ENCODE measurements at regions not wholly inside any gene's neighbourhood (a gene's known extent, or its start where the extent isn't known, plus 50 kb on each side); places are given as distances from the start of the nearest gene placed in this dataset.
A peak's percentile ranks its signal among the peaks of the same experiment; 100 is the strongest.

- Histone ChIP-seq H3K27ac (no peak overlapping the region), H3K36me3 (no peaks in the 10 kb centered on the region), H3K27me3 (no peaks in the 10 kb centered on the region), H3K4me3 (no peak overlapping the region), H3K9me3 (ENCODE audit: low read depth) (no peaks in the 10 kb centered on the region), H3K4me1 (ENCODE audit: low read depth) (peaks cover 9% of the 10 kb centered on the region)
- TF ChIP-seq, protein P1, sequence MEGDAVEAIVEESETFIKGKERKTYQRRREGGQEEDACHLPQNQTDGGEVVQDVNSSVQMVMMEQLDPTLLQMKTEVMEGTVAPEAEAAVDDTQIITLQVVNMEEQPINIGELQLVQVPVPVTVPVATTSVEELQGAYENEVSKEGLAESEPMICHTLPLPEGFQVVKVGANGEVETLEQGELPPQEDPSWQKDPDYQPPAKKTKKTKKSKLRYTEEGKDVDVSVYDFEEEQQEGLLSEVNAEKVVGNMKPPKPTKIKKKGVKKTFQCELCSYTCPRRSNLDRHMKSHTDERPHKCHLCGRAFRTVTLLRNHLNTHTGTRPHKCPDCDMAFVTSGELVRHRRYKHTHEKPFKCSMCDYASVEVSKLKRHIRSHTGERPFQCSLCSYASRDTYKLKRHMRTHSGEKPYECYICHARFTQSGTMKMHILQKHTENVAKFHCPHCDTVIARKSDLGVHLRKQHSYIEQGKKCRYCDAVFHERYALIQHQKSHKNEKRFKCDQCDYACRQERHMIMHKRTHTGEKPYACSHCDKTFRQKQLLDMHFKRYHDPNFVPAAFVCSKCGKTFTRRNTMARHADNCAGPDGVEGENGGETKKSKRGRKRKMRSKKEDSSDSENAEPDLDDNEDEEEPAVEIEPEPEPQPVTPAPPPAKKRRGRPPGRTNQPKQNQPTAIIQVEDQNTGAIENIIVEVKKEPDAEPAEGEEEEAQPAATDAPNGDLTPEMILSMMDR (IDR thresholded peaks at IDR 0.05; ENCODE audit: low read depth, low read length), result no peak
- DNase-seq (ENCODE audit: low read depth in 1 of 2, low spot score in 1 of 2), result no peak
Observed at GRCh38 chr5:173667702-173668101, 51.3 kb upstream of the BOD1 start.

- Histone ChIP-seq H3K4me3 (no peak overlapping the region), H3K36me3 (no peaks in the 10 kb centered on the region), H3K9me3 (ENCODE audit: low read depth) (no peaks in the 10 kb centered on the region), H3K27ac (no peak overlapping the region), H3K27me3 (no peaks in the 10 kb centered on the region), H3K4me1 (ENCODE audit: low read depth) (peaks cover 10% of the 10 kb centered on the region)
- TF ChIP-seq, protein P1 (IDR thresholded peaks at IDR 0.05; ENCODE audit: low read depth, low read length), result no peak
- DNase-seq (ENCODE audit: low read depth in 1 of 2, low spot score in 1 of 2), result no peak
Observed at GRCh38 chr5:173668245-173668800, 51.9 kb upstream of the BOD1 start.

- Histone ChIP-seq H3K27me3 (no peaks in the 10 kb centered on the region), H3K9me3 (ENCODE audit: low read depth) (no peaks in the 10 kb centered on the region), H3K4me3 (no peak overlapping the region), H3K4me1 (ENCODE audit: low read depth) (peaks cover 16% of the 10 kb centered on the region), H3K36me3 (no peaks in the 10 kb centered on the region), H3K27ac (no peak overlapping the region)
- no peak for DNase-seq (ENCODE audit: low read depth in 1 of 2, low spot score in 1 of 2)
- TF ChIP-seq, protein P1 (IDR thresholded peaks at IDR 0.05; ENCODE audit: low read depth, low read length), result no peak
Observed at GRCh38 chr5:173668910-173669309, 52.5 kb upstream of the BOD1 start.

GRCh38 chr5:173669483-173669882 lies 53.0 kb upstream of the BOD1 start:
- no peak for DNase-seq (ENCODE audit: low read depth in 1 of 2, low spot score in 1 of 2)
- Histone ChIP-seq H3K36me3 (no peaks in the 10 kb centered on the region), H3K27me3 (no peaks in the 10 kb centered on the region), H3K9me3 (ENCODE audit: low read depth) (no peaks in the 10 kb centered on the region), H3K4me1 (ENCODE audit: low read depth) (peaks cover 16% of the 10 kb centered on the region), H3K4me3 (no peak overlapping the region), H3K27ac (no peak overlapping the region)
- TF ChIP-seq, protein P1 (IDR thresholded peaks at IDR 0.05; ENCODE audit: low read depth, low read length), result no peak

DNA sequence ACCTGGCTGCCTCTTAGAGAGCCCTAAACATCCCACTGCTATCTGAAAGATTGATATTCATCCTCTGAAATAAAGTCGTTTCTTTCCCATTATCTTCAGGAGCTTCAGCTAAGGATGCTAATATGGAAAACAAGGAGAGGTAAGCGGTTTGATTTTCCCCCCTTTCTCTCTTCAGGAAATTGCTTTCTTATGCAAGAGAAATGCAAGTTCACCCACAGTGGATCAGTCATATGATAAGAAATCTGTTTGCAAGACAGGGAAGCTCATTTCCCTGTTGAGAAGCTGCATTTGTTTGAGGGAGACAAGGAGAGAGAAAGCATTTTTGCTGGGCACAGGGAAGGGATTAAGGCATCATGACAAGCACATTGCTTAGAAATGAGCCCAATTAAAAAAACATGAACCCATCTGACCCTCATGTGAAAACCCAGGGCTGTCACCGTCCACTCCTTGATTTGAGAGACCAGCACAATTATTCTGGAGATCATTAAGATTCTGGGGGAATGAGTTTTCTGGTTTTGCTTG lies 53.7 kb upstream of the BOD1 start:
- Histone ChIP-seq H3K4me1 (ENCODE audit: low read depth) (peaks cover 16% of the 10 kb centered on the region), H3K4me3 (no peak overlapping the region), H3K27ac (no peak overlapping the region), H3K36me3 (no peaks in the 10 kb centered on the region), H3K9me3 (ENCODE audit: low read depth) (no peaks in the 10 kb centered on the region), H3K27me3 (no peaks in the 10 kb centered on the region)
- peak in 1 of 2 donors; percentile 66 for DNase-seq (ENCODE audit: low read depth in 1 of 2, low spot score in 1 of 2)
- TF ChIP-seq, protein P1 (IDR thresholded peaks at IDR 0.05; ENCODE audit: low read depth, low read length), result no peak

Data from cardiac muscle cell (in vitro differentiated cells and primary cell).